K562 (cell line): ENCODE measurements at regions not wholly inside any gene's neighbourhood (a gene's known extent, or its start where the extent isn't known, plus 50 kb on each side); places are given as distances from the start of the nearest gene placed in this dataset.

Source experiments
- CTBP1 ChIP-seq: fragments of 450-650 bp; IDR thresholded peaks from 2 replicates; pipeline ENCODE4 v1.6.1; 2016; ENCODE audit warnings: borderline replicate concordance
- HDGF ChIP-seq: fragments of 450-650 bp; IDR thresholded peaks from 2 replicates; pipeline ENCODE4 v1.6.1; 2016
- HMBOX1 ChIP-seq: sonication (generic); IDR thresholded peaks from 2 replicates; pipeline ENCODE4 v1.6.1; 2016
- ID3 ChIP-seq, 2 experiments: fragments of 250-450 bp in 1 of 2; fragments of 450-650 bp in 1 of 2; sonication (Bioruptor Pico) in 1 of 2; IDR thresholded peaks; 2 replicates each; pipeline versions ENCODE4 v1.6.1 to v1.8.0; 2016 to 2021; ENCODE audit warnings: mild to moderate bottlenecking in 2 of 2, moderate library complexity in 2 of 2, missing compliant biosample characterization in 1 of 2, missing genetic modification characterization in 1 of 2
- NR2F6 ChIP-seq: fragments of 450-650 bp; formaldehyde crosslinking; IDR thresholded peaks from 2 replicates; pipeline ENCODE4 v1.4.0; 2020; ENCODE audit warnings: mild to moderate bottlenecking
- PKNOX1 ChIP-seq: fragments of 450-650 bp; IDR thresholded peaks from 2 replicates; pipeline ENCODE4 v1.6.1; 2016
- POLR2AphosphoS5 ChIP-seq: IDR thresholded peaks from 2 replicates; pipeline ENCODE4 v1.6.1; 2011; ENCODE audit warnings: mild to moderate bottlenecking, low read depth, low read length, moderate library complexity; ENCODE audit not compliant: control insufficient read depth, insufficient read depth
- PREB ChIP-seq: sonication (generic); formaldehyde crosslinking; IDR thresholded peaks from 2 replicates; pipeline ENCODE4 v1.8.1; 2023; ENCODE audit warnings: mild to moderate bottlenecking, missing genetic modification reagents
- SIRT6 ChIP-seq: IDR thresholded peaks from one replicate; pipeline ENCODE4 v1.6.1; 2012; ENCODE audit warnings: low read depth, mild to moderate bottlenecking, control low read depth, inconsistent platforms, low read length, moderate library complexity
- SMC3 ChIP-seq: conservative IDR thresholded peaks from 2 replicates; pipeline ENCODE4 v1.6.1; 2011; ENCODE audit warnings: low read depth, low read length, improper control_type of control experiment; ENCODE audit not compliant: insufficient read depth
- SP2 ChIP-seq: IDR thresholded peaks from 2 replicates; pipeline ENCODE4 v1.6.1; 2011; ENCODE audit warnings: mild to moderate bottlenecking, low read depth, low read length, moderate library complexity; ENCODE audit not compliant: poor library complexity, severe bottlenecking; ENCODE audit errors: extremely low read depth
- ZBTB8A ChIP-seq: fragments of 450-650 bp; IDR thresholded peaks from 2 replicates; pipeline ENCODE4 v1.6.1; 2018; ENCODE audit warnings: mild to moderate bottlenecking, moderate library complexity; ENCODE audit not compliant: partially characterized antibody
- ZNF263 ChIP-seq: sonication (generic); formaldehyde crosslinking; IDR thresholded peaks from 2 replicates; pipeline ENCODE4 v1.8.0; 2022; ENCODE audit warnings: mild to moderate bottlenecking, missing genetic modification reagents, borderline replicate concordance
- ZNF384 ChIP-seq: IDR thresholded peaks from 2 replicates; pipeline ENCODE4 v1.6.1; 2012; ENCODE audit warnings: low read depth, low read length, improper control_type of control experiment
- ZNF518B ChIP-seq: fragments of 250-450 bp; sonication (Bioruptor Pico); IDR thresholded peaks from 2 replicates; pipeline ENCODE4 v1.5.0; 2021; ENCODE audit warnings: mild to moderate bottlenecking, moderate library complexity
- ZNF583 ChIP-seq: fragments of 250-450 bp; sonication (Bioruptor Pico); IDR thresholded peaks from 2 replicates; pipeline ENCODE4 v1.4.0; 2020
- ZNF655 ChIP-seq: fragments of 250-450 bp; sonication (Bioruptor Pico); IDR thresholded peaks from 2 replicates; pipeline ENCODE4 v1.5.0; 2021

- TF ChIP-seq POLR2AphosphoS5 (peak; percentile 74; the same call in 1 of the 2 replicates), ZNF518B (CRISPR knock-in tag) (no peak), SP2 (no peak), HDGF (no peak), ZNF263 (CRISPR knock-in tag) (no peak), PREB (no peak), ZNF583 (no peak), ZNF384 (0 out of 2 replicates have a peak, but pooled peaks have one; percentile 48), HMBOX1 (peak; percentile 78; the same call in 1 of the 2 replicates), ZBTB8A (no peak), SMC3 (peak; percentile 83), ID3 (CRISPR knock-in tag; IDR thresholded peaks at IDR 0.05) (no peak), ID3 (tag; IDR thresholded peaks at IDR 0.05) (no peak), SIRT6 (no peak), PKNOX1 (peak; percentile 63; the same call in 1 of the 2 replicates), ZNF655 (no peak), NR2F6 (CRISPR knock-in tag) (no peak), CTBP1 (peak; percentile 100)
Measured at GRCh38 chr5:36739751-36740221, 133.4 kb downstream of the SLC1A3 start (continued).
